ENCODE measurements at regions not wholly inside any gene's neighbourhood (a gene's known extent, or its start where the extent isn't known, plus 50 kb on each side); places are given as distances from the start of the nearest gene placed in this dataset.

DNA sequence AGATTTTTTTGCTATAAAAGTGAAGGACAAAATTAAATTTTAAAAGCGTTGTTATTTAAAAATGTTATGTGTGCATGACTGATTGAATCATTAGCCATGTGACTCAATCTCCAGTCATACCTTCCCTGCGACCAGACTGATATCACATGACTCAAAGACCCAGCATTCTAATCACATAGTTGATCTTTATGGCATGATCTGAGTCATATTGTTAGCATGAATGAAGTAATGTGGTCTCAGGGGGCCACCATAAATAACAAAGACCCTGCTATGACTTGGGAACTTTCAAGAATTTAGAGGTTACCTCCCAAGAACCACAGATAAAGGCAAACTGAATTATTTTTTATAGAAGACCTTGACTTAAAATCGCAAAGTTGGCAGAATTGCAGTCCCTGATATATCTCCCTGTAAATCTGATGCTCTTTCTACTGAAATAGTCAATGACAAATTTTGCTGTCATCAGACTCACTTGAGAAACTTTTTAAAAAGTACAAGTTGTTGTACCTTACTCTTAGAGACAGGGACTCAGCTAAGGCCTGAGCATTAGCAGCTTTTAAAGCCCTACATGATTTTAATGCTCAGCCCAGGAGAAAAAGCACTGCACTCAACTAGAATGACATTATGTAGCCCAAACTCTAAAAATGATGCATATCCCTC lies 717.3 kb downstream of the XPNPEP1 start:
- peak; percentile 91 for DNase-seq (ENCODE audit: low read depth)

DNA sequence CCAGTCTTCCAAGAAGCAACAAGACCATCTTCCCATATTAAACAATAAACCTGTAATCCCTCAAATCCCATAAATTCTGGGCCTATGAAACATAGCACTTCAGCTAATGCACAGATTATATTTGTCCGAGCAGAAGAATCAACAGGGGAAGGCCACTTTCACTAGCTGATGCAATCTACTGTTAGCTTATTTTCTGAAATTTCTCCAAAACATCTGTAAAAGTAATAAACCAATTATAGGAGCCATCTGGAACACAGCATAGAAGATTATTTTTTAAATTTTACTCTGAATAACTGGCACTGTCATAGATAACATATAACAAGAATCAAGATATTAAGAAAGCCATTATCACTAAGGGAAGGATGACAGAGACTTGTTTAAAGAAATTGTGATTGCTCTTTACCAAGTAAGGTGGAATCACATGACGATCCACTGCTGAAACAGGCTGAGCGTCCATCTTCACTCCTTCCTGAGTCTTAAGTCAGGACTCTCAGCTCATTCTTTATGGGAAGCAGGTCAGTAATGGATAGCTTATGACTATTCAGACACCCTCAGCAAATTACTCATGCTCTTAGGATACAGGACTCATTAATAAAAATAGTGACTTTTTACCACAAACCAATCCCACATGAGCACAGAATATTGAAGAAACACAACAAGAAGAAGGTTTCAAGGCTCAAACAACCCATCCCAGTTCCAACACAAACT lies 719.5 kb downstream of the XPNPEP1 start:
- DNase-seq (ENCODE audit: low read depth) = peak; percentile 33

DNA sequence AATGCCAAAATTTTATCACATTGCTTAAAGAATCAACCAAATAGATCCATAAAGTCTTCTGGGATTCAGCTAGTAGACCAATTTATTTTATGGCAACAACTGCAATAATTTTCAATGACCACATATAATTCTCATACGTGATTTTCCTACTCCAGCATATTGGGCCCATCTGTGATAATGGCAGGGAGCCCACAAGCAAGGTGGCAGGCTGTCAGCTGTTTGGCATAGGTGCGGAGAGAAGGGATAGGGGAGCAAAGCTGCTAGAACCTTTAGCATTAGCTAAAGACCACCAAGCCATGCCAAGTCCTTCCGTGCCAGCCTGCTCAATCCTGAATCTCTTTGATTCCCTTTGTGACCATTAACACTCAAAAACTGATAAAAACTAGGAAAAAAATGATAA lies 721.2 kb downstream of the XPNPEP1 start:
- no peak for DNase-seq (ENCODE audit: low read depth)

DNA sequence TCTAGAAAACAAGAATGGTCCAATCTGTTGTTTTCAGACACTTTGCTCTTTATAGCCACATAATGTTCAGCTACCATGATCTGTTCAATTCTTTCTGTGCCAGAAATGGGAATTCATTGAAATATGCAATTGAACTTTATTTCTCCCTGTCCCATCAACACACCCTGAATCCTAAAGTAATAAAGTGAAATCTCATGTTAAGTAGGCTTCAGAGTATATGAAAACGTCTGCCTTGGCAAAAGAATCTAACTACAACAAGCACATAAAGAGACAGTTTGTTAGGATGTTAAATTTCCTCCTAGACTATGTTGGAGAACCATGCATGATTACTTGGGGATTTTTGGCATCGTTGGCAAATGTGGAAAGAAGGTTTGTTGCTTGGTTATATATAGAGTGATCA lies 722.7 kb downstream of the XPNPEP1 start:
- no peak for DNase-seq (ENCODE audit: low read depth)

DNA sequence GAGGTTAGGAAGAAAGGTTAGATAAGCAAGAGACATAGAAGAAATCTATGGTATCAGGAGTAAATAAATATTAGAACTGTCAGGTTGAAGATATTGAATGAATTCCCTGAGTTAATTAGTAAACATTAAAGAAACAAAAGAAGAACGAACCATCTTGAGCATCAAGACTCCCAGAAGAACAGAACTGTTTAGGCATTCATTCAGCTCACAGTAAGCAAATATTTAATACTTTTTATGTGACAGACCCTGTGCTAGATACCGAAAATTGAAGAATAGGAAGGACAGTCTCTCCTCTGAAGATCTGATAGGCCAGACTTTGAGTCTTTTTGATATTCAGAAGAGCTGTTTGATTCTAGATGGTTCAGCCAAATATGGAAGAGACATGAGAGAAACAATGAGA lies 731.5 kb downstream of the XPNPEP1 start:
- no peak for DNase-seq (ENCODE audit: low read depth)

DNA sequence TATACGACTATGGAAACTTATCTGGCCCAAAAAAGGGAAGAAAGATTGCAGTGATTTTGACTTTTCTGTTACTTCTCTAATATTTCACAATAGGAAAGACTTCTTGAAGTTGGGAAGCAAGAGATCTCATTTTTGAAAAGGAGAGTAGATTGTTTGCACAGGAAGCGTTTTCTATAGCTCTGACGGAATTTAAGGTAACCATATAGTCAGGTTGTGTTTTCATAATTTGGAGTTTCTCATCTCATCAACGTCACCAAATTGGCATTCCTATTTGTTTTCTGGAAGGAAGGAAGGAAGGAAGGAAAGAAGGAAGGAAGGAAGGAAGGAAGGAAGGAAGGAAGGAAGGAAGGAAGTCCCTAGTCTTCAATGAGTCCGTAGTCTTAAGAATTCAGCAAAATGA lies 732.0 kb downstream of the XPNPEP1 start:
- DNase-seq (ENCODE audit: low read depth) = no peak

DNA sequence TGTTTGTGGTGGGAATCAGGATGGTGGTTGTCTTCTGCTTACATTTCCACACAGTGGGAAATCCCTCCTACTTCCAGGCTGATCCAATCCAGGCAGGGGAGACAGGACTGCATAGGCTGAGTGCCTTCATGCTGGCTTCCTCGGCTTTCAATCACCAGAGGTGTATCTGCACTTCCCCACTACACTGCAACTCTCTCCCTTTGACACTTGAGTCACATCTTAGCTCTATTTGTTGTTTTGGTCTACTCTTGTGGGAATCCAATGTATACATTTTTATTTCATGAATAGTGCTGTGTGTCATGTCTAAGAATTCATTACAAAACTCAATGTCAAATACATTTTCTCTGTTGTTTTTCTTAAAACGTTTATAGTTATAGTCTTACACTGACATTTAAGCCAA lies 735.6 kb downstream of the XPNPEP1 start:
- peak; percentile 10 for DNase-seq (ENCODE audit: low read depth)

DNA sequence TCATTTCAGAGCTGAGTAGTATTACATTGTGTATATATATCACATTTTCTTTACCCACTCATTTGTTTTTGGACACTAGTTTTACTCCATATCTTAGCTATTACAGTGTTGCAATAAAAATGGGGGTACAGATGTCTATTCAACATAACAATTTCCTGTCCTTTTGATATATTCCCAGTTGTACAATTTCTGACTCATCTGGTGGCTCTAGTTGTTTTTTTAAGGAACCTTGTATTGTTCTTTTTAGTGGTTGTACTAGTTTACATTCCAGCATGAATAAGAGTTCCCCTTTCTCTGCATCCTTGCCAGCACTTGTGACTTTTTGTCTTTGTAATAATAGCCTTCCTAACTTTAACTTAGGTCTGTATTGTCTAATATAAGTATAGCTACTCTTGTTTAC lies 739.9 kb downstream of the XPNPEP1 start:
- DNase-seq (ENCODE audit: low read depth) = peak; percentile 68

DNA sequence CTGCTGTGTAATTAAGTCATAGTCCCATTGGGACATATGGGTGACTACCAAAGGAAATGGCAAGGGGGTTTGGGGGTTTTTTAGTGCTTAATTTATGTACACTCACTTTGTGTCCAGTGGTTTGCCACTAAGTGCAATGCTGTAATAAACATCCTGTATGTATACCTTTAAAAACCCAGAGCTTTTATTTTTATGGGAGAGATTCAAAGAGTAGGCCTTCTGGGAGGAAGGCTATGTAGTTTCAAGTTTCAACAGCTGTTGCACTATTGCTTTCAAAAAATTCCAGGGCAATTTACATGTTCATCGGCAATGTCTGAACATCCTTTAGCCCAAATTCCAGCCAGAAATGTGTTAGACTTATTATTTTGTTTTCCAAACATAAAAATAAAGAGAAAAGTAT lies 744.7 kb downstream of the XPNPEP1 start:
- DNase-seq (ENCODE audit: low read depth) = peak; percentile 87

DNA sequence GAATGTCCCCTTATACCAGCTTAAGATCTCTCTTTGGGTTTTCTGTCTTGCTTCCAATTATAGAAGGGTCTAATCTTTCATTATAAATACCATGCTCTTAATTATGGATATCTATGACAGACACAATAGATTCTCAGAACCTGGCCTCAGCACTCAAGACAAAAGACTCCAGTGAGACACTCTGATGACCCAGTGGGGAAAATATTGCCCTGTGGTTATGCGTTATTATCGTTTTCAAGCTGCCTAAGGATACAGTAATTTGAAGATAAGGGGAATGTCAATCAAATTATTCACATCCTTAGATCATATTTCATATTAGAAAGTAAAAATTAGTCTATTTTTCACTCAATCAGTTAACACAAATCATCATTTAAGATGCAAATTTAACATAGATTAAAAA lies 748.8 kb downstream of the XPNPEP1 start:
- no peak for DNase-seq (ENCODE audit: low read depth)

DNA sequence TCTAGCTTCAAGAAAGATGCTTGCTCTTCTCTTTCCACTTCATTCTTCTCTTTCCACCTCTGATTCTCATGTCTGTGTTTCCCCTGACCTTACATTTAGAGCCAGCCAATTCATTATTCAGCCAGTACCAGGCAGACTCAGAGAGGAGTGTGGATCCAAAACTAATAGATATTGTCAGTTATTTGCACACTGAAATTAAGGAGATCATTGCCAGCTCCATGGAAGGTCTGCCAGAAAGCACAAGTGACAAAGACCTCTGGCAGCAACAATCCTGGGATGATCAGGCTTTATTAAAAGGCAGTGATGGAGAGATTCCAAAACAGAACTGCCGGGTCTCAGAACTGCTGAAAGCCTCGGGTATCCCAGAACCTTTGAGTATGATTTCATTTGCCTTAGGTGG lies 749.4 kb downstream of the XPNPEP1 start:
- DNase-seq (ENCODE audit: low read depth) = no peak

DNA sequence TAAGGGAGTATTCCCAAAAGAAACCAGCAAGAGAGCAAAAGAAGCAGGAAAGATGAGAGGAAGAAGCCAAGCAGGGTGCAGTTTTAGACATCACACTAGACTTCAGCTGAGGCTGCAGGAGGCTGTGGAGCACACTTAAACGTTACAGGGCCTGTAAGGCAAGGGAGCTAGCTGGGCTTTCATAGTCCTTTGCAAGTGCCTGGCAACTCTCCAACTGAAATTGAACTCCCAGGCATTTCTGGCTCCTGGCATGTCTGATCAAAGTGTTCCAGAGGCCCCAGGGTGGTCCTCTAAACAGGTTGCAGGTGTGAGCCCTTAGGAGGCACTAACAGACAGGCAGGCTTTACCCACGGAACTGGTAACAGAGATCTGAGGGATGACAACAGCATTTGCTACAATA lies 750.2 kb downstream of the XPNPEP1 start:
- DNase-seq (ENCODE audit: low read depth) = no peak

DNA sequence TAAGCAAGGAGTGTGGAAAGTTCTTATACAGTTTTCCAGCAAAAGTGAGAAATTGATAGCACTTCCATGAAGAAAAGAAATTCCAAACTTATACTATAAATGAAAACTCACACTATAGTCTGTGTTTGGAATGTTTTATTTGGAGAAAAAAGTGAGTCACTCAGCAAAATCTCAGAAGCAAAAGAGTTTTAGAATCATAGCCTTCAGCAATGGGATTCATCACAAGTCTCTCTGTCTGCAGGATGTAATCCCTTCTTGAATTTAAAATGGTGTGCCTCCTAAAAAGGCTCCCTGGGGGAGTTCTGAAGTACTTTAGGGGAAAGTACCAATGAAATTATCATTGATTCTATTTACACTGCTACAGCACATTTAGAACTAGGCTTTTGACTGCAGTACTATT lies 756.4 kb downstream of the XPNPEP1 start:
- DNase-seq (ENCODE audit: low read depth) = peak; percentile 14

DNA sequence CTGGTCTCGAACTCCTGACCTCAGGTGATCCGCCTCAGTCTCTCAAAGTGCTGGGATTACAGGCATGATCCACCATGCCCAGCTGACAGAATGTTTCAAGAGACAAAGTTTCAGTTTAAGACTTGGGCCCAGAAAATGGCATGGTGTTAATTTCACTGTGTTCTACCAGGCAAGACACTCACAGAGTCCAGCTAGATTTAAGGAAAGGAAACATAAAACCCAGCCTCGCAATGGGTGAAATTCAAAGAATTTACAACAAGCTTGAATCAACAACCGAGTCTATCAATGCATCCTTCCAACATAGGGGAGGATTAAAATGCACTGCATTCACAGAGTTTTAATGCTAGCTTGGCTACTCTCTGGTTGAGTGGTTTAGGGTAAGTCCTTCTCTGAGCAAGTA lies 764.0 kb downstream of the XPNPEP1 start:
- DNase-seq (ENCODE audit: low read depth) = no peak

DNA sequence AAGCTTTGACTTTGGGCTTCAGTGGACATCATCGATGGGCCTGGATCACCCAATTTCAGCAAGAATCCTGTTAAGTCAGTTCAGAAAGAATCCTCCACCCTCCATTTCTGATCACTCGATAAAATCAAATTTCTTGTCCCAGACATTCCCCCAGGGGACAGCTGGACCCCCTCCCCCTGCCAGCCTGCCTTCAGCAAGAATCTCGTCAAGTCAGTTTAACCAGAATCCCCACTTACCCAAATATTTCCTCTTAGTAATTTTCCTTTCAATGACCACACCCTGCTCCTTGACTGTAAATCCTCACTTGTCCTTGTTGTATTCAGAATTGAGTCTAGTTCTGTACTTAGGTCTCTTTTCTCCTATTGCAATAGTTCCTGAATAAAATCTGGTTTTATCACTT lies 766.9 kb downstream of the XPNPEP1 start:
- no peak for DNase-seq (ENCODE audit: low read depth)

DNA sequence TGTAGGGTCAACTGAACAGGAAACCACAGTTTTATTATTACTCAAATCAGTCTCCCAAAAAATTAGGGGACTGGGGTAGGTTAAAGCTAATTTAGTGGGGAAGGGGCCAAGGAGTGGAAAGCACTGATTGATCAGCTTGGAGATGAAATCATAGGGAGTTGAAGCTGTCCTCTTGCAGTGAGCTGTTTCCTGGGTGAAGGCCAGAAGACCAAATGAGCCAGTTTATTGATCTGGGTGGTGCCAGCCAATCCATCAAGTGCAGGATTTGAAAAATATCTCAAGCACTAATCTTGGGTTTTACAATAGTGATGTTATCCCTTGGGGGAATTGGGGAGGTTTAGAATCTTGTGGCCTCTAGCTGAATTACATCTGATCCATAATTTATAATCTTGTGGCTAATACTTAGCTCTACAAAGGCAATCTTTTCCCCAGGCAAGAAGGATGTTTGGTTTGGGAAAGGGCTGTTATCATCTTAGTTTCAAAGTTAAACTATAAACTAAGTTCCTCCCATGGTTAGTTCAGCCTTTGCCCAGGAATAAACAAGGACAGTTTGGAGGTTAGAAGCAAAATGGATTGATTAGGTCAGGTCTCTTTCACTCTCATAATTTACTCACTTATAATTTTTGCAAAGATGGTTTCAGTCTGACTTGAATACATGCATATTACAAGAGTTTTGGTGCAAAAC lies 773.5 kb downstream of the XPNPEP1 start:
- no peak for DNase-seq (ENCODE audit: low read depth)

DNA sequence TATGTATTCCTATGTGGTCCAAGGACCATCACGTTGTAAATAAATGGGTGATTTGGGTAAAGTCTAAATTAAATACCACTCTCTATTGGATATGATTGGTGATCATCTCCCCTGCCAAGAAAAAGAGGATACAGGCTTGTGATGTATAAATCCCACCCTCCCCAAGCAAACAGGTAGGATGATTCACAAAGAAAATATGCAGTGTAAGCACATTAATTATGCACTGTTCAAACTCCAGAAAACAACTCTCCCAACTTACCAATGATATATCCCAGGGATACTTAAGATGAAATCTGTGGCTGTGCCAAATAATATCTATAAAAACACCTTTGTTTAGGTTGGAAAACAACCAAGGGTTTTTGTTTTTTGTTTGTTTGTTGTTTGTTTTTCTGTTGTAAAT lies 795.9 kb downstream of the XPNPEP1 start:
- no peak for DNase-seq (ENCODE audit: low read depth)

DNA sequence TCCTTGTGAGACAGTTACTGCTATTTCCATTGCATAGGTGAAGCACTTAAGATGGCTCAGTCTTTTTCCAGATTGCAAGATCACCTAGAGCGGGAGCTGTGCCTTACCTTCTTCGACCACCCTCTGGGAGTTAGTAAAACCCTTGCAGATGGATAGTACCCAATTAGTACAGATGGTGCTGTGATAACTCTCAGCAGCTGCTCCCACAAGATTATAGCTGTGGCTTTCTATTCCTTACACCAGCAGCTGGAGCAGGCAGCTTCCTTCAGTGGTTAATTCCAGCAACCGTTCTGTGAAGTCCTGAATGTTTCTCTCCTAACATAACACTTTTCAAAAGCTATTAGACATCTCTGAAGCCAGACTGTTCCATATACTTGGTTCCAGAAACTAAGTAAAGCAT lies 796.8 kb downstream of the XPNPEP1 start:
- DNase-seq (ENCODE audit: low read depth) = peak; percentile 75

DNA sequence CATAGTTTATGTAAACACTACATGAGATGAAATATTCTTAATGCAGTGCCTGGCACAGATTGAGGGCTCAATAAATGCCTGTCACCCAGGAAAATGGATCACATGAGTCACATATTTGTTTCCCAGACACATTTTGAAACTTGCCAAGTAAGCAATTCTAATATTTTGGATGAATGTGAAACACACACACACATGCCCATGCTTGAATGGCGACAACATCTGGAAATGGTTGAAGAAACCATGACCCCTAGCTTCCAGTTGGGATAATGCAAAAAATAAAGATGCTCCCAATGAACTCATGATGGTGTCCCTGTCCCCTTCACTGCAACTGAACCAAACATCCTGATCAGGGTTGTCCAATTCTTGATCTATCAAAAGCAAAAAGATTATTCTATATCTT lies 797.3 kb downstream of the XPNPEP1 start:
- peak; percentile 64 for DNase-seq (ENCODE audit: low read depth)

DNA sequence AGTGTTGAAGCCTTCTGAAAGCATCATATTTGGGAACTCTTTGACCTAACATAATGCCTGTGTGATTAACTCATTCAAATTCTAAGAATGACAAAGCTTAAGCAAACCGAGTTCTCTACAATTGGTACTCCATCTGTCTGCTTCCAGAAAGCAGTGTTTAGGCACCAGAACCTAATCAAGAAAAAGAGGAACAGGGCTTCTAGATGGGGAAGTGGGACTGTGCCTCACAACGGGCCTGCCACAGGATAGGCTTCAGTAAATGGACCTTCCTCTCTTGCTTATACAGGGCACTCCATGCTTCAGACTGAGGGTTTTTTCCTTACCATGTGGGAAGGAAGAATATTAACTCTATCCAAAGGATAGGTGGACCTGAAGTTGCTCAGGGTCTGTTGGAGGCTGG lies 808.1 kb downstream of the XPNPEP1 start:
- no peak for DNase-seq (ENCODE audit: low read depth)

DNA sequence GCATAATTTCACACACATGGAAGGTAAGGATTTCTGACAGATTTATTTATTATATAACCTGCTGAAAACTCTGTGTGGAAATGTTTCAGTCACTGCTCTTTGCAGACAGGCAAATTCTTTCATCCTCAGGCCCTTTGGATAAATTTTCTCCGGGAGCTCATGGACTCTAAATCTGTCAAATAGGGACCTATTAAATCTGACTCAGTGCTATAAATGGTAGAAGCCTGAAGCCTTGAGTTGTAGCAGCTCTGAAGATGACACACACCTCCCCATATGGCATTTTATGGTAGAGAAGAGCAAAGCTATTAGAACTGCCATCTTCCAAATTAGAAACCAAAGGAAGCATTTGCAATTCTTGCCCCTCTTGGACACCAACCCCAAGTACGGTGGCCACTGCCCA lies 808.7 kb downstream of the XPNPEP1 start:
- DNase-seq (ENCODE audit: low read depth) = no peak

DNA sequence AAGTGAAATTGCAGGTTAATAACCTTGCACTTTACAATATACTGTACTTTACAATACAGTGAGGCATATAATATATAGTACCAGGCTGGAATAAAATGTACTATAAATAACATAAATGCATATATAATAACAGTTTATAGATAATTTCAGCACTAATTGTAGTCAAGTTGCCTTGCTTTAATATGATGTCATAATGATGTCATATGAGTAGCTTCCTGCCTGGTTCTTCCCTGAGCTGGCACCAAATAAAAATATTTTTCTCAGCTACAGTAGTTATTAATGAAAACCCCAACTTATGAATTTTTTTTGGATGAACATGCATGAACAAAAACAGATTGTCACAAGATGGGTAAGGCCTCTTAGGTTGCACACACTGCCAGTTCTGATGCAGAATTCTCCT lies 816.7 kb downstream of the XPNPEP1 start:
- DNase-seq (ENCODE audit: low read depth) = no peak

DNA sequence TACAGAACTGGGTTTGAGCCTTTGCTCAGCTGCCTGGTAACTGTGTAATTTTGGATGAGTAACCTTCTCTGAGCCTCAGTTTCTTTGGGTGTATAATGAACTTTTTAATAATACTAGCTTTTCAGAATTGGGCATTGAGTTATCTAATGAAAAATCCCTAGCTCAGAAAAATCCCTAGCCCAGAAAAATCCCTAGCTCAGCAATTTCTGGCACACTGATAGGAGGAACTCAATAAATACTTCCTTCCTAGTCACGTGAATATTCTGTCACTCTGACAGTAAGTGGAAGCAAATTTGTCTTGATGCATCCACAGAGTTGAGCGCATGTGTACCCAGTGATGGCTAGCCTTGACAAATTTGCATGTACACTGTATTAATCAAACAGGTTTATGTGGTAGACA lies 817.6 kb downstream of the XPNPEP1 start:
- DNase-seq (ENCODE audit: low read depth) = no peak
